Thyroid gland (tissue), 4 donors: ENCODE measurements at regions not wholly inside any gene's neighbourhood (a gene's known extent, or its start where the extent isn't known, plus 50 kb on each side); places are given as distances from the start of the nearest gene placed in this dataset.
"Not testable (repeated sequence)": the region's sequence is repeated elsewhere in the genome, so short reads cannot be mapped to it uniquely, and the experiment has no call there.

Experiments
- DNase-seq, 2 donors: peaks; one replicate each; pipeline ENCODE4 v3.0.0-alpha.2; 2019
- H3K27ac ChIP-seq, 3 donors: fragments of 200-600 bp; sonication (generic); 1 replicate in 2 of 3; 2 replicates in 1 of 3; pipeline ENCODE4 v1.5.1; 2016 to 2019; ENCODE audit warnings: mild to moderate bottlenecking in 1 of 3, moderate library complexity in 1 of 3
- H3K27me3 ChIP-seq: fragments of 200-600 bp; sonication (generic); one replicate; pipeline ENCODE4 v1.5.1; 2019
- H3K36me3 ChIP-seq, 2 donors: fragments of 200-600 bp; sonication (generic); one replicate each; pipeline ENCODE4 v1.5.1; 2016 to 2019
- H3K4me1 ChIP-seq, 2 donors: fragments of 200-600 bp; sonication (generic); one replicate each; pipeline ENCODE4 v1.5.1; 2017 to 2019
- H3K4me3 ChIP-seq, 3 donors: fragments of 200-600 bp; sonication (generic); replicated peaks in 1 of 3; 1 replicate in 2 of 3; 2 replicates in 1 of 3; pipeline ENCODE4 v1.5.1; 2016; ENCODE audit warnings: mild to moderate bottlenecking in 1 of 3
- H3K9me3 ChIP-seq: fragments of 200-600 bp; sonication (generic); one replicate; pipeline ENCODE4 v1.5.1; 2017
- CTCF ChIP-seq, 6 experiments: fragments of 200-600 bp in 3 of 6; fragments of 450-650 bp in 3 of 6; sonication (generic) in 3 of 6; IDR thresholded peaks; one replicate each; pipeline ENCODE4 v1.5.1; 2016 to 2019; ENCODE audit warnings: antibody characterized with exemption in 6 of 6, mild to moderate bottlenecking in 2 of 6, inconsistent platforms in 1 of 6, moderate library complexity in 1 of 6
- POLR2A ChIP-seq, 2 donors: fragments of 450-650 bp; IDR thresholded peaks; one replicate each; pipeline ENCODE4 v1.6.1; 2017; ENCODE audit warnings: antibody characterized with exemption in 2 of 2, mild to moderate bottlenecking in 2 of 2, moderate library complexity in 1 of 2
- WGBS, 2 donors: methylation state at CpG; one replicate each; pipeline ENCODE4 v1.1.5; 2017; 5-methylcytosine and 5-hydroxymethylcytosine counted together
- intact Hi-C: fragments of 100-400 bp; cut with DNase I; formaldehyde crosslinking; loops from one replicate; pipeline ENCODE4 v1.15.1; 2023

GRCh38 chr5:179453616-179454015 is 96.7 kb upstream of the RUFY1 start:
- Histone ChIP-seq H3K4me1 (no peaks in the 10 kb centered on the region), H3K27ac (no peak overlapping the region), H3K36me3 (no peaks in the 10 kb centered on the region), H3K4me3 (no peak overlapping the region), H3K27me3 (no peaks in the 10 kb centered on the region), H3K9me3 (no peaks in the 10 kb centered on the region)
- DNase-seq, result no peak
- intact Hi-C loops, result no loop called here
- TF ChIP-seq CTCF (IDR thresholded peaks at IDR 0.05) (no peak), POLR2A (IDR thresholded peaks at IDR 0.05) (no peak)
- WGBS, 2 donors, result 80 to 81% methylated on average over 7 of the region's 7 CpGs

- H3K9me3 ChIP-seq, result no peaks in the 10 kb centered on the region
- intact Hi-C loops, result no loop called here
- no peaks in the 10 kb centered on the region for H3K4me1 ChIP-seq
- no peaks in the 10 kb centered on the region for H3K27me3 ChIP-seq
- H3K27ac ChIP-seq, result no peak overlapping the region
- no peaks in the 10 kb centered on the region for H3K36me3 ChIP-seq
- no peak overlapping the region for H3K4me3 ChIP-seq
- no peak for TF ChIP-seq CTCF (IDR thresholded peaks at IDR 0.05)
- TF ChIP-seq POLR2A (IDR thresholded peaks at IDR 0.05), result no peak
- WGBS, 2 donors, result 83 to 84% methylated on average over 19 of the region's 20 CpGs
- no peak for DNase-seq
These were observed 97.8 kb upstream of the RUFY1 start for GRCh38 chr5:179452356-179453230.

GRCh38 chr5:179451828-179452196 is 98.5 kb upstream of the RUFY1 start:
- no peaks in the 10 kb centered on the region for H3K9me3 ChIP-seq
- intact Hi-C loops, result no loop called here
- TF ChIP-seq CTCF (IDR thresholded peaks at IDR 0.05) (no peak), POLR2A (IDR thresholded peaks at IDR 0.05) (no peak)
- no peak overlapping the region for H3K4me3 ChIP-seq
- H3K27ac ChIP-seq, result no peak overlapping the region
- no peaks in the 10 kb centered on the region for H3K36me3 ChIP-seq
- H3K27me3 ChIP-seq, result no peaks in the 10 kb centered on the region
- no peaks in the 10 kb centered on the region for H3K4me1 ChIP-seq
- 58 to 69% methylated on average over 2 to 4 of the region's 4 CpGs for WGBS, 2 donors
- DNase-seq, result no peak

- H3K9me3 ChIP-seq, result no peaks in the 10 kb centered on the region
- intact Hi-C loops, result no loop called here
- no peaks in the 10 kb centered on the region for H3K27me3 ChIP-seq
- H3K4me3 ChIP-seq, result no peak overlapping the region
- H3K36me3 ChIP-seq, result no peaks in the 10 kb centered on the region
- no peak overlapping the region for H3K27ac ChIP-seq
- no peaks in the 10 kb centered on the region for H3K4me1 ChIP-seq
- WGBS, 2 donors, result 89 to 93% methylated on average over 9 to 11 of the region's 15 CpGs
- no peak for DNase-seq
- TF ChIP-seq CTCF (IDR thresholded peaks at IDR 0.05) (no peak), POLR2A (IDR thresholded peaks at IDR 0.05) (no peak)
These were observed 99.1 kb upstream of the RUFY1 start for GRCh38 chr5:179451114-179451827.

- H3K27ac ChIP-seq, DNase-seq, H3K27me3 ChIP-seq, H3K36me3 ChIP-seq, H3K4me1 ChIP-seq, H3K9me3 ChIP-seq, H3K4me3 ChIP-seq, intact Hi-C loops: not testable (repeated sequence)
- 72 to 92% methylated on average over 4 of the region's 4 CpGs for WGBS, 2 donors
These were observed 100.4 kb upstream of the RUFY1 start for GRCh38 chr5:179449950-179450349.

- H3K4me3 ChIP-seq, H3K9me3 ChIP-seq, H3K36me3 ChIP-seq, H3K27ac ChIP-seq, H3K4me1 ChIP-seq, intact Hi-C loops, DNase-seq, H3K27me3 ChIP-seq: not testable (repeated sequence)
- WGBS, 2 donors, result no CpG with 5 or more reads among the region's 11 CpGs
These were observed 102.1 kb upstream of the RUFY1 start for GRCh38 chr5:179448282-179448681.

- H3K36me3 ChIP-seq, H3K27me3 ChIP-seq, H3K9me3 ChIP-seq, H3K4me3 ChIP-seq, H3K4me1 ChIP-seq, intact Hi-C loops, DNase-seq, H3K27ac ChIP-seq: not testable (repeated sequence)
- WGBS, 2 donors, result 90 to 94% methylated on average over 3 of the region's 3 CpGs
These were observed 97.0 kb upstream of the ADAMTS2 start for GRCh38 chr5:179442289-179442688.
